Neural progenitor cell (in vitro differentiated cells): ENCODE measurements at regions not wholly inside any gene's neighbourhood (a gene's known extent, or its start where the extent isn't known, plus 50 kb on each side); places are given as distances from the start of the nearest gene placed in this dataset.
"Not testable (repeated sequence)": the region's sequence is repeated elsewhere in the genome, so short reads cannot be mapped to it uniquely, and the experiment has no call there.

Experiments used
- DNase-seq: peaks from one replicate; pipeline ENCODE4 v3.0.0-alpha.2; 2016; ENCODE audit warnings: low spot score
- H2AFZ ChIP-seq: fragments of 200-600 bp; sonication (generic); replicated peaks from 2 replicates; pipeline ENCODE4 v1.6.1; 2016; ENCODE audit warnings: antibody characterized with exemption
- H3F3A ChIP-seq: fragments of 200-600 bp; sonication (generic); 2 replicates; pipeline ENCODE4 v1.6.1; 2016; ENCODE audit warnings: antibody characterized with exemption, low read depth
- H3K27ac ChIP-seq: fragments of 200-600 bp; sonication (generic); 2 replicates; pipeline ENCODE4 v1.5.1; 2016; ENCODE audit warnings: mild to moderate bottlenecking
- H3K27me3 ChIP-seq: fragments of 200-600 bp; sonication (generic); 2 replicates; pipeline ENCODE4 v1.6.1; 2016; ENCODE audit warnings: mild to moderate bottlenecking, moderate library complexity
- H3K36me3 ChIP-seq: fragments of 200-600 bp; sonication (generic); 2 replicates; pipeline ENCODE4 v1.5.1; 2016
- H3K4me1 ChIP-seq: fragments of 200-600 bp; sonication (generic); 2 replicates; pipeline ENCODE4 v1.6.1; 2016; ENCODE audit warnings: mixed run types
- H3K4me2 ChIP-seq: fragments of 200-600 bp; sonication (generic); 2 replicates; pipeline ENCODE4 v1.6.1; 2016
- H3K4me3 ChIP-seq: fragments of 200-600 bp; sonication (generic); 2 replicates; pipeline ENCODE4 v1.5.1; 2016
- H3K79me2 ChIP-seq: fragments of 200-600 bp; sonication (generic); 2 replicates; pipeline ENCODE4 v1.6.1; 2016; ENCODE audit warnings: low read depth
- H3K9ac ChIP-seq: fragments of 200-600 bp; sonication (generic); 2 replicates; pipeline ENCODE4 v1.6.1; 2016
- H3K9me3 ChIP-seq: fragments of 200-600 bp; sonication (generic); 2 replicates; pipeline ENCODE4 v1.5.1; 2016; ENCODE audit warnings: low read depth
- H4K20me1 ChIP-seq: fragments of 200-600 bp; sonication (generic); 2 replicates; pipeline ENCODE4 v1.6.1; 2016; ENCODE audit warnings: low read depth
- H3K27ac Mint-ChIP-seq: 3 replicates; pipeline ENCODE4 v1.8.0; 2021; ENCODE audit warnings: mixed read lengths
- H3K27me3 Mint-ChIP-seq: 2 replicates; pipeline ENCODE4 v1.8.0; 2022; ENCODE audit warnings: low read depth, mild to moderate bottlenecking, inconsistent platforms, moderate library complexity, mixed read lengths; ENCODE audit not compliant: insufficient read depth
- H3K36me3 Mint-ChIP-seq: 3 replicates; pipeline ENCODE4 v1.8.0; 2021; ENCODE audit warnings: mixed read lengths
- H3K4me1 Mint-ChIP-seq: 3 replicates; pipeline ENCODE4 v1.8.0; 2021; ENCODE audit warnings: mixed read lengths
- H3K4me3 Mint-ChIP-seq: 3 replicates; pipeline ENCODE4 v1.8.0; 2021; ENCODE audit warnings: mild to moderate bottlenecking, moderate library complexity, mixed read lengths
- H3K9me3 Mint-ChIP-seq: 3 replicates; pipeline ENCODE4 v1.8.0; 2020; ENCODE audit warnings: mixed read lengths
- CTCF ChIP-seq: fragments of 200-600 bp; sonication (generic); IDR thresholded peaks from 2 replicates; pipeline ENCODE4 v1.5.1; 2017; ENCODE audit warnings: antibody characterized with exemption, mild to moderate bottlenecking
- EZH2 ChIP-seq: fragments of 200-600 bp; sonication (generic); IDR thresholded peaks from 2 replicates; pipeline ENCODE4 v1.6.1; 2017; ENCODE audit warnings: antibody characterized with exemption, mild to moderate bottlenecking, moderate library complexity
- EZH2phosphoT487 ChIP-seq: fragments of 200-600 bp; sonication (generic); IDR thresholded peaks from 2 replicates; pipeline ENCODE4 v1.6.1; 2017; ENCODE audit warnings: antibody characterized with exemption

- no peak for DNase-seq
- TF ChIP-seq EZH2 (no peak), CTCF (no peak), EZH2phosphoT487 (no peak)
- H3K27ac Mint-ChIP-seq, result no peak overlapping the region
- no peaks in the 10 kb centered on the region for H3K4me1 ChIP-seq
- H3K9me3 Mint-ChIP-seq, result no peaks in the 10 kb centered on the region
- no peaks in the 10 kb centered on the region for H3K36me3 ChIP-seq
- H3K27me3 Mint-ChIP-seq, result no peaks in the 10 kb centered on the region
- H3K27ac ChIP-seq, result no peak overlapping the region
- no peak overlapping the region for H3K4me2 ChIP-seq
- H3K36me3 Mint-ChIP-seq, result no peaks in the 10 kb centered on the region
- no peaks in the 10 kb centered on the region for H4K20me1 ChIP-seq
- no peak overlapping the region for H3K4me3 ChIP-seq
- no peaks in the 10 kb centered on the region for H3K27me3 ChIP-seq
- H3K9me3 ChIP-seq, result no peaks in the 10 kb centered on the region
- H3F3A ChIP-seq, result no peaks in the 10 kb centered on the region
- no peaks in the 10 kb centered on the region for H3K4me1 Mint-ChIP-seq
- no peaks in the 10 kb centered on the region for H3K79me2 ChIP-seq
- H3K9ac ChIP-seq, result no peak overlapping the region
- H2AFZ ChIP-seq, result no peak overlapping the region
- no peak overlapping the region for H3K4me3 Mint-ChIP-seq
These were observed 109.8 kb upstream of the SNX2 start for GRCh38 chr5:122665051-122665450.

GRCh38 chr5:122668552-122668951 lies 106.3 kb upstream of the SNX2 start:
- H3K9ac ChIP-seq, result no peak overlapping the region
- H3K27me3 ChIP-seq, result no peaks in the 10 kb centered on the region
- Mint-ChIP-seq H3K9me3 (no peaks in the 10 kb centered on the region), H3K4me3 (no peak overlapping the region), H3K36me3 (no peaks in the 10 kb centered on the region), H3K4me1 (no peaks in the 10 kb centered on the region), H3K27ac (no peak overlapping the region), H3K27me3 (no peaks in the 10 kb centered on the region)
- H4K20me1 ChIP-seq, result no peaks in the 10 kb centered on the region
- no peak overlapping the region for H3K27ac ChIP-seq
- H3K9me3 ChIP-seq, result no peaks in the 10 kb centered on the region
- H3K4me1 ChIP-seq, result no peaks in the 10 kb centered on the region
- H3K36me3 ChIP-seq, result no peaks in the 10 kb centered on the region
- no peak for DNase-seq
- no peak overlapping the region for H2AFZ ChIP-seq
- no peaks in the 10 kb centered on the region for H3K79me2 ChIP-seq
- H3F3A ChIP-seq, result no peaks in the 10 kb centered on the region
- TF ChIP-seq CTCF, result no peak
- no peak for TF ChIP-seq EZH2
- TF ChIP-seq EZH2phosphoT487, result no peak
- H3K4me2 ChIP-seq, result no peak overlapping the region
- H3K4me3 ChIP-seq, result no peak overlapping the region

- H3K36me3 ChIP-seq, H3K27me3 Mint-ChIP-seq, H3K27ac ChIP-seq, H3K4me3 Mint-ChIP-seq, H3K36me3 Mint-ChIP-seq, H3K9me3 Mint-ChIP-seq, H3K27me3 ChIP-seq, H3K27ac Mint-ChIP-seq, H3K4me1 Mint-ChIP-seq, H2AFZ ChIP-seq, H3F3A ChIP-seq, H3K4me1 ChIP-seq, H3K4me2 ChIP-seq, H3K79me2 ChIP-seq, H3K4me3 ChIP-seq, H3K9me3 ChIP-seq, DNase-seq, H4K20me1 ChIP-seq, H3K9ac ChIP-seq: not testable (repeated sequence)
These were observed 105.2 kb upstream of the SNX2 start for GRCh38 chr5:122669709-122670108.

- Histone ChIP-seq H4K20me1 (no peaks in the 10 kb centered on the region), H3K4me2 (no peak overlapping the region), H3K27ac (no peak overlapping the region), H3K79me2 (no peaks in the 10 kb centered on the region), H3F3A (no peaks in the 10 kb centered on the region), H2AFZ (no peak overlapping the region), H3K36me3 (no peaks in the 10 kb centered on the region), H3K4me3 (no peak overlapping the region), H3K4me1 (no peaks in the 10 kb centered on the region), H3K9me3 (no peaks in the 10 kb centered on the region), H3K27me3 (no peaks in the 10 kb centered on the region), H3K9ac (no peak overlapping the region)
- Mint-ChIP-seq H3K36me3 (no peaks in the 10 kb centered on the region), H3K4me1 (no peaks in the 10 kb centered on the region), H3K9me3 (no peaks in the 10 kb centered on the region), H3K4me3 (no peak overlapping the region), H3K27me3 (peaks cover under 1% of the 10 kb centered on the region), H3K27ac (no peak overlapping the region)
- no peak for DNase-seq
- TF ChIP-seq EZH2 (no peak), EZH2phosphoT487 (no peak), CTCF (no peak)
These were observed 101.5 kb upstream of the SNX2 start for GRCh38 chr5:122673343-122673742.
